ENCODE measurements at regions not wholly inside any gene's neighbourhood (a gene's known extent, or its start where the extent isn't known, plus 50 kb on each side); places are given as distances from the start of the nearest gene placed in this dataset.

DNA sequence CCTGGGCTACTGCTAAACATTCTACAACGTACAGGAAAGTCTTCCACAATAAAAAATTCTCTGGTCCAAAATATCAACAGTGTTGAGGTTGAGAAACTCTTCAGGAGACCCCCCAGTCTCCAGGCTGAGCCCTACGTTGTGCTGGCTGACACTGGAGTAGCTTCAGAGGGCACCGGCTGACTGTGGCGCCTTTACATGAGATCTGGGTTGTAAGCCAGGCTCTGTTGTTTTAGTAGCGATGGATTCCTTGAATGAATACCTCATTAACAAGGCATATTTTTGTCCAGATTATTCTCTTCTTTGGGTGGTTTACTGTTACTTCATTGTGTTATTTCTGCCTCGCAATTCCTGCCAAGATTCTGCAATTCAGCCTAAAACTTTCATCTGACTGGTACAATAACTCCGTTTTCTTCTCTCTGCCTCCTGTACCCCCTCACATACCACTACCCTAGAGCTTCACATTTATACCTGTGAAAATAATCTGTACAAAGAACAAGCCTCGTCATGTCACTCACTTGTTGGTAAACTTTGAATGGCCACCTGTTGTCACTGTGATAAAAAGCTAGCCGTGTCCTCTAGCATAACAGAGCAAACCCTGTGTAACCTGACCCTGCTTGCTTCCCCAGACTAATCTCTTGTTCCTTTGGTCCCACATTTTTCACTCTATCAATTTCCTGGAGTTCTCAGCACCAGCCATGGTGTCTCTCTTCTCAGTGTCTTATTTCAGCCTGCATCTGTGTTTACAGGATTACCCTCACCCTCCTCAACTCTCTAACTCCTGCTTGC is 1476.1 kb upstream of the TENM3 start:
- intact Hi-C loops (cut with micrococcal nuclease) = no loop called here

GRCh38 chr4:180768610-180769009 is 1474.6 kb upstream of the TENM3 start:
- intact Hi-C loops (cut with micrococcal nuclease) = no loop called here

DNA sequence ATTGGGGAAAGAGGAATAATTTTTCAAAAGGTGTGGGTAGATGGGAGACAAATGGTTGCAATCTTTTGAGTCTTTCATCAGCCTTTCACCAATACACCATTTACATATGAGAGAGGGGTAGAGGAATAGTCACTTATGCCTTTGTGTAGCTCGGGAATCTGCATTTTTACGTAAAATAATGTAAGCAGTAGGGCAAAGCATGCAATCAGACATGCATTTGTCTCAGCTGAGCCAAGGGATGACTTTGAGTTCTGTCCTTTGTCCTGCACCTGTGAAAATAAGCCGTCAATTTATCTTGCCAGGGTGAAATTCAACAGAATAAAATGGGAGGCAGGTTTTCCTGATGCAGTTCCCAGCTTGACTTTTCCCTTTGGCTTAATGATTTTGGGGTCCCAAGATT is 1473.4 kb upstream of the TENM3 start:
- intact Hi-C loops (cut with micrococcal nuclease) = no loop called here

DNA sequence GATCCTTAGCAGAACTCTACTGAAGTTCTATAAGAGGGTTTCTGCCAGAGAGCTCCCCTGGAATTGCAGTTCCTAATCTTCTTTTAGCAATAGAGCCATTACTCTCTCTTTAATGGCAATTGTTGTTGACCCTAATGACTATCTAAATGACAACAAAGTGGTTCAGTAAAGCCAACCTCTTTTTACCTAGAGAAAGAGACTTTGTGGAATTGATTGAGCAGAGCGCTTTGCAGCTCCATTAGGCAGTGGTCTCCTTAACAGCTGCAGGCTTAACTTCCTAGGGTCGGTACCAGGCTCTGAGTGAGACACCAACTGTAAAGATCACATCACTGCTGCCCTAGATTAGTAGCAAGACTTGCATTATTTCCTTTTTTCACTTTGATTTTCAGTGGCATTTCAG is 1472.9 kb upstream of the TENM3 start:
- intact Hi-C loops (cut with micrococcal nuclease) = no loop called here

DNA sequence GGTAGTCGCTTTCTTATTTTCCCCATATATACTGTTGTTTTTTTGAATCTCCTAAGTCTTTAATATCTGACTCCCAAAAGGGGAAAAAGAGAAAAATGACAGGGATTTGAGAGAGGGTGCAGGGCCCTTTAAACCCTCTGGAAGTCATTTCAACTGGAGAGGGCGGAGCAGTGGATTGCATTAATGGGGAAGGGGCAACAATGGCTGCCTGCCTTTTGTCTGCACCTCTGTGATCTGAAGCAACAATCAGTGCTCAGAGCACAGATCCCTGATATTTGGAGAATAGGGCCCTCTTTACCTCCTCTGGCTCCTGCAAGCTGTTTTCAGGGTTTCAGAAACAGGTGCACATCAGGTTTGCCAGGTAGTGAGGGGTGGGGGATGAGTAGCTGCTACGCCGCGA is 1458.3 kb upstream of the TENM3 start:
- intact Hi-C loops (cut with micrococcal nuclease) = no loop called here

DNA sequence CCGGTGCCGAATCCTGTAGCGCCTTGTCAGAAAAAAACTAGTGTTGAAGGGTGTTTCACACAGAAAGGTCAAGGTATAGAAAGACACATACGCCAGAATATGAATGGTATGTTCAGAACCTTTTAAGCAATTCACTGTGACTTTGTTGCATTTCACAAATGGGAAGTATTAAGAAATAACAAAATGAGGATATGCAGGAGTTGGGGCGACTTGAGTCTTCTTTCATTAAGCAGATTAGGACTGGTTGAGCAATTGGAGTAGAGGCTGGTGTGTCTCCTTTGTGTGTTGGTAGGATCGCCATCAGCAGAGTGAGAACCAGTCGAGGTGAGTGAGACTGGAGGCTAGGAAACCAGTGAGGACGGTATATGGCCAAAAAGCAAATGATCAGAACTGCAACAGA is 1454.5 kb upstream of the TENM3 start:
- intact Hi-C loops (cut with micrococcal nuclease) = no loop called here

DNA sequence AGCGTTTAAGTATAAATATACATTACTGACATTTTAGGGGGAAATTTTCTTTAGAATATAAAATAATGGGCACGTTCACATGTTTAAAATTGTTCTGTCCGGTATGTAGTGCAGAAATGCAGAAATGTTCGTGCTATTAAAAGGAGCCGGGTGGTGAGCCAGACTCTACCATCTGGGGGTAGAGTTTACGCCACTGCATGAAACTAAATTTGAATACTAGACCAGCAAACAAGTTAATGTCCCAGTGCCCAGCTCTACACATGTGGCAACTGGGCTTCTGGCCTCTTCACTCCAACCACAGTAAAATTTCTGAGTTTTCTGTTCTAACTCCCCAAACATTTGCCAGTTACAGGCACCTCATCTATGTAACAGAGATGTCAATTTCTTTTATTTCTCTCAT is 1453.3 kb upstream of the TENM3 start:
- intact Hi-C loops (cut with micrococcal nuclease) = no loop called here

DNA sequence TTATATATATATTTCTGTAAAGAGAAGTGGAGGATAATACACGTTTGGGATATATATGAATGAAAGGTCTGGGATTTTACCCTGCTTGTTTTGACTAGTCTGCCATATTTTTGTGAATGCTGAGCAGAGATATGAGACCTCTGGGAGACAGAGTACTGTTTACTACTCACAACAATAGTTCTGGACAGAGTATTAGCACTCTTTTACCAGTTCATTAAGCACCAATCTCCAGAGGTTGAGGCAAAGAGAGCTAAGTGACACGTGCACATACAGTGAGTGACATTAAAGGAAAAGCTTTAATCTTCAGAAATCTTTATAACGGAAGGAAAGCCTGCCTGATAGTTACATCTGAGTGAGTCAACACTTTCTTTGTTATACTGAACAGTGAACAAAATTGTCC is 1452.7 kb upstream of the TENM3 start:
- intact Hi-C loops (cut with micrococcal nuclease) = no loop called here

- intact Hi-C loops (cut with micrococcal nuclease) = no loop called here
Measured at GRCh38 chr4:180792541-180792940, 1450.7 kb upstream of the TENM3 start.

DNA sequence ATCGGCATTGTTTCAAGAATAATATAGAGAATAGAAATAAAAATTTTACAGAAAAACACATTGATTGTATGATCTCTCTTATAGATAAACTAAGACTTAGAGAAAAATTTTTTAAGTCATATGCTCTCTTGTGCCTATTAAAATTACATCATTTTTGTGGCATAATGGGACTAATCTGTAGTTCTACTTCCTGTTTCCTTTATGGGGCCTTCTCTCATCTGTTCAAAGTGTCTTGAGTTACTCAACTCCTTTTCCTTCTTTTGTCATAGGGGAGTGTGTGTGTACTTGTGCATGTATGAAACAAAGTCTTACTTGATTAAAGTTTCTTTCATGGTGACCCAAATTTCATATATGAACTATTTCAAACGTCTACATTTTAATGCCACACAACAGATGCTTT is 1448.9 kb upstream of the TENM3 start:
- intact Hi-C loops (cut with micrococcal nuclease) = no loop called here

GRCh38 chr4:180798036-180798577 is 1445.1 kb upstream of the TENM3 start:
- intact Hi-C loops (cut with micrococcal nuclease) = no loop called here

GRCh38 chr4:180799798-180800197 is 1443.4 kb upstream of the TENM3 start:
- intact Hi-C loops (cut with micrococcal nuclease) = no loop called here

- intact Hi-C loops (cut with micrococcal nuclease) = no loop called here
Measured at GRCh38 chr4:180805101-180805500, 1438.1 kb upstream of the TENM3 start.

DNA sequence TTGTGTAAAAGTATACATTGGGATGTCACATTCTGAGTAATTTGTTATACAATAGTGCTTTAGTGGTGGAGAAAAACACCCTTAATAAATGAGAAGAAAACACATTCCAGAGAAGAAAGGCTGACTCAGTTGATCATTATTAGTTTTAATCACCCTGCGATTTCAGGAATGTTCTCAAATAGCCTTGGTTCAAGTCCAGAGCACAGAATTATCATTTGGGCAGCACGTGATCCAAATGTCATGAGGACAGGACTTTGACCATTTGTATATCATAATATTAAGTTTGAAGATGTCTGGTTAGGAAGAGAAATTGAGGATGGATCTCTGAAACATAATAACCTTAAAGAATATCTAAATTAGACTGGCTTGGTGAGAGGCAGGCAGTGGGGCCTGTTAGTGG is 1434.3 kb upstream of the TENM3 start:
- intact Hi-C loops (cut with micrococcal nuclease) = no loop called here

GRCh38 chr4:180809439-180809838 is 1433.8 kb upstream of the TENM3 start:
- intact Hi-C loops (cut with micrococcal nuclease) = no loop called here

- intact Hi-C loops (cut with micrococcal nuclease) = no loop called here
Measured at GRCh38 chr4:180810581-180810980, 1432.6 kb upstream of the TENM3 start.

DNA sequence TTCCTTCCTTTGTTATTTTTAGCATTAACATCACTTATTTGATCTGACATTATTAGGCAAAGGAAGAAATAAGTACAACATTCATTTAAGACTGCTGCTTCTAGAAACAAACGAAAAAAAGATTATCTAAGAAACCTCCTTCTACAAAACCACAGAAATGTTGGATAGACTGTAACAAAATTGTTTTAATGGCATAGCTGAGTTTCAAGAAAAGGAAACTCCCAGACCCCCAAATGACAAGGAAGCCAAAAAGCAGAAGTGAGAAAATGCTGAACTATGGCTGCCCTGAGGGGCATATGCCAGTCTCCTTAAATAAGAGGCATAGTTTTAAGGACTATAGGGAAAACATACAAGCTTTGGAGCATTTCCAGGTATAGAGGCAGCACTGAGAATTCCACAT is 1431.6 kb upstream of the TENM3 start:
- intact Hi-C loops (cut with micrococcal nuclease) = no loop called here

DNA sequence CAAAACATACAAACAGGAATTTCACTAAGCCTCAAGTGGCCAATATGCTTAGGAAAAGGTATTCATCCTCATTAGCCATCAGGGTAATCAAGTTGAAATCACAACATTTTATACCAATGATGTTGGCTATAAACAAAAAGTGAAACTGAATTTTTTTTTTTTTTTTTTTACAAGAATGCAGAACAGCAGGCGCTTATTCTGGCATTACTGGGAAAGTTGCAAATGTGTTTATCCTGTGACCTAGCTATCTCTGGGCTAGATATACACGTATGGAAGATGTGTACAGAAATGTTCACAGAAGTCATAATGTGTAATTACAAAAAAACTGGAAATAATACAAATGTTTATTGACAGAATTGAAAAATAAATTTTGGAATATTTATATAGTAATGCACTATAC is 1430.4 kb upstream of the TENM3 start:
- intact Hi-C loops (cut with micrococcal nuclease) = no loop called here

DNA sequence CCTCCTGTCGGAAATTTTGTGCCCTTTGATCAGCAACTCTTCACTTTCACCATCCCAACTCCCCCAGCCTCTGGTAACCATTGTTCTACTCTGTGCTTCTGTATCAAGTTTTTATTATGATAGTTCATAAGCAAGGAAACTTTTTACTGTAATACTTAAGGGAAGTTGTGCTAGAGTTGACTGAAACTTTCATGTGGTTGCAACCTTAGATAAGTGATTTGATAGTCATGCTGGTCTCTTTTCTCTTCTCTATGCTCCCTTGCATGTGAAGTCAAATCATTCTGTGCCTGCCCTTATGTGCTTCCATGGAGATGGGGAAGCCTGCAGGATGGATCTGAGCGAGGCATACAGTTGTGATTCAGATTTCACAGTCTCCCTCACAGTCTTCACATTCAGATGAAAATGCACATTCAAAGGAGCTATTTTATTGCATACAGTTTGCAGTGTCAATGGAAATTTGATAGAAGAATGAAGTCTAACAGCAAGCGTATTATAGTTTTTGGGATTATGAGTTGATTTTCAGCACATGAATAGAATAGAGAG is 1428.3 kb upstream of the TENM3 start:
- intact Hi-C loops (cut with micrococcal nuclease) = no loop called here

DNA sequence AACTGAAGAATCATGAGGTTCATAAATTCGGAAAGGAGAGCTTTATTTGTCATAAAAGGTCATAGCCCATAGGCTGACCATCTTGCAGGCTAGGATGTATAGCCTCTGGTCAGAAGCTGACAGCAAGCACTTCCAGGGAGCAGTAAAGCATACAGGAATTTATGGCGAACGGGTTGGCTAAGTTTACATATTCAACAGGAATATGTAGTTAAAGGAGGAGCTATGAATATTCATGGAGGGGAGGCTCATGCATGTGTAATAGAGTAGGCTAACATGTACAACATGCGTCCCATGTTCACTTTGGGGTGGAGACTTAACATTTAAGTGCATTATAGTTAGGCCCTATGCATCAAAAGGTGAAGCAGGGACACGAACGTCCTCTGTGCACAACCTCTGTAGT is 1425.7 kb upstream of the TENM3 start:
- intact Hi-C loops (cut with micrococcal nuclease) = no loop called here

DNA sequence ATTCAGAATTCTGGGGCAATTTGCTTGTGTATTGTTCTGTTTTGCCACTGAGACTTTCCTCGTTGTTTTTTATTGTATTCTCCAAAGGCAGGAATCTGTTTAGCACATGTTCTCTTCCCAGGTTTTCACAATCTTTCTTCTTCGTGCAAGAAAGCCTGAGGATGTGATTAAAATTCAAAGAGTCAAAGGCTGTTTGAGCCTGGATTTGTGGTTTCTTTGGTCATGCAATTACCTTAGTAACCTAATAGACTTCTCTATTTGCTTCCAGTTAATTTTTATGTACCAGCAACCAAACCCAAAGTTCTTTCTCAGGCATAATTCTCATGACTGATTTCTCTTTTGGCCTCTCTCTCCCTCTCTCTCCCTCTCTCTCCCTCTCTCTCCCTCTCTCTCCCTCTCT is 1420.1 kb upstream of the TENM3 start:
- intact Hi-C loops (cut with micrococcal nuclease) = no loop called here

DNA sequence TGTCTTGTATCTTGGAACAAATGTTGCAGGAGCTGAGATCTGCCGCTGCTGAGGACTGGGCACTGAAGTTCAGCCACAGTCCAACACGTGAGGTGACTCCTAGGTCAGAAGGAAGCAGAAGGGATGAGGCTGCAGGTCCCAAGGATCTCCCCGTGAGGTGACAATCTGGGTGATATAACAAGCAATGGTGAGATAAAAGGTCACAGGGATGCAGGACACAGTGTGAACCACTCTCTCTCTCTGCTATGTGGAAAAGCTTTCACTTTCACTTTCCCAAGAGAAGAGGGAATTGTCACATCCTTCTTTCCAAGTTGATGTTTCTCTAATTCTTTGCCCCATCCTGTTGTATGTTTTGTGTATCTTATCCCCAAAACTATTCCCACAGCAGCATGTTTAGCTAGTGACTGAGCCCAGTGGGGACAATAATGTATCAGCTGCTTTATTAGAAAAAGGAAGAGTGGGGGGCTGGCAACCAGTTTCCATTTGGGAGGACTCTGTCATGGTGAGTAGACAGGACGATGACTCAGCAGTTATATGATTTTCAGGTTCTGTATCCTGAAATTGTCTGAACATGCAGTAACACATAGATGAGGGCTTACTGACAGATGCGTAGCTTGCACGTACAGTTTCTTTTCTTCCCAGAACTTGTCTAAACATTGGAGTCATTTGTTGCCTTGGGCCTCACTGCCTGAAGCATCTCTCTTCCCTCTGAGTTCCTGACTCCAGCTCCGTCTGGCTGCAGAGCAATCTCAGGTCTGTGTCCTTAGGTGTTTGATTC is 1415.8 kb upstream of the TENM3 start:
- intact Hi-C loops (cut with micrococcal nuclease) = no loop called here
